ENCODE measurements at regions not wholly inside any gene's neighbourhood (a gene's known extent, or its start where the extent isn't known, plus 50 kb on each side); places are given as distances from the start of the nearest gene placed in this dataset.

GRCh38 chr9:30243467-30243866 lies 2141.0 kb upstream of the ACO1 start:
- Mint-ChIP-seq H3K27me3 (ENCODE audit: low read depth) (no peaks in the 10 kb centered on the region), H3K9me3 (peaks cover 0 to 4% of the 10 kb centered on the region in 2 experiments; a peak in 2 of 5 replicates), H3K4me1 (peaks cover under 1 to 1% of the 10 kb centered on the region in 2 experiments; a peak in 3 of 4 replicates), H3K36me3 (ENCODE audit: insufficient read depth in 1 of 3, low read depth in 3 of 3) (no peaks in the 10 kb centered on the region), H3K4me3 (no peak overlapping the region), H3K27ac (no peak overlapping the region)
- Histone ChIP-seq H3K14ac (ENCODE audit: insufficient read depth, low read length) (no peak overlapping the region), H3K79me1 (ENCODE audit: insufficient read depth, low read depth, low read length, poor library complexity, severe bottlenecking) (no peaks in the 10 kb centered on the region), H3K27ac (ENCODE audit: insufficient read length, low read depth, low read length) (no peak overlapping the region), H4K8ac (replicated peaks; ENCODE audit: insufficient read length, low read depth, low read length) (no peak overlapping the region), H4K5ac (ENCODE audit: insufficient read length, low read depth, low read length) (no peak overlapping the region), H3T11ph (ENCODE audit: low read length) (no peak overlapping the region), H3K23ac (ENCODE audit: insufficient read length, low read depth, low read length) (no peak overlapping the region), H4K91ac (ENCODE audit: insufficient read length, low read depth, low read length) (no peak overlapping the region), H4K20me1 (ENCODE audit: control insufficient read depth, insufficient read depth, insufficient read length) (no peaks in the 10 kb centered on the region), H2BK12ac (ENCODE audit: insufficient read length, low read depth, low read length) (no peak overlapping the region), H3K9ac (ENCODE audit: extremely low read depth, insufficient read length, low read length) (no peak overlapping the region), H3K56ac (ENCODE audit: insufficient read length, low read depth, low read length) (no peak overlapping the region), H2AFZ (ENCODE audit: low read length) (no peak overlapping the region), H2BK5ac (ENCODE audit: insufficient read length, low read length) (no peak overlapping the region), H3K23me2 (ENCODE audit: insufficient read length, low read depth, low read length, poor library complexity, severe bottlenecking) (no peaks in the 10 kb centered on the region), H3K4me2 (ENCODE audit: insufficient read depth, insufficient read length, low read length) (no peak overlapping the region), H2BK20ac (ENCODE audit: low read depth, low read length, poor library complexity, severe bottlenecking) (no peak overlapping the region), H3K4ac (ENCODE audit: low read depth, low read length) (no peak overlapping the region), H2BK120ac (ENCODE audit: low read depth, low read length, poor library complexity, severe bottlenecking) (no peak overlapping the region), H2AK5ac (ENCODE audit: insufficient read length, low read length) (no peak overlapping the region), H3K27me3 (ENCODE audit: insufficient read depth, low read length) (no peaks in the 10 kb centered on the region), H3K18ac (ENCODE audit: insufficient read length, low read depth, low read length) (no peak overlapping the region), H3K79me2 (ENCODE audit: insufficient read depth, low read length) (no peaks in the 10 kb centered on the region), H3K9me3 (ENCODE audit: control insufficient read depth, low read depth, low read length) (no peaks in the 10 kb centered on the region), H3K4me1 (ENCODE audit: insufficient read depth, low read length) (no peaks in the 10 kb centered on the region), H2BK15ac (ENCODE audit: low read depth, low read length) (no peak overlapping the region)
- no peak for DNase-seq
- no peak for TF ChIP-seq CTCF (conservative IDR thresholded peaks at IDR 0.05)

Measured in H9 (cell line).